ENCODE measurements at regions not wholly inside any gene's neighbourhood (a gene's known extent, or its start where the extent isn't known, plus 50 kb on each side); places are given as distances from the start of the nearest gene placed in this dataset.

DNA sequence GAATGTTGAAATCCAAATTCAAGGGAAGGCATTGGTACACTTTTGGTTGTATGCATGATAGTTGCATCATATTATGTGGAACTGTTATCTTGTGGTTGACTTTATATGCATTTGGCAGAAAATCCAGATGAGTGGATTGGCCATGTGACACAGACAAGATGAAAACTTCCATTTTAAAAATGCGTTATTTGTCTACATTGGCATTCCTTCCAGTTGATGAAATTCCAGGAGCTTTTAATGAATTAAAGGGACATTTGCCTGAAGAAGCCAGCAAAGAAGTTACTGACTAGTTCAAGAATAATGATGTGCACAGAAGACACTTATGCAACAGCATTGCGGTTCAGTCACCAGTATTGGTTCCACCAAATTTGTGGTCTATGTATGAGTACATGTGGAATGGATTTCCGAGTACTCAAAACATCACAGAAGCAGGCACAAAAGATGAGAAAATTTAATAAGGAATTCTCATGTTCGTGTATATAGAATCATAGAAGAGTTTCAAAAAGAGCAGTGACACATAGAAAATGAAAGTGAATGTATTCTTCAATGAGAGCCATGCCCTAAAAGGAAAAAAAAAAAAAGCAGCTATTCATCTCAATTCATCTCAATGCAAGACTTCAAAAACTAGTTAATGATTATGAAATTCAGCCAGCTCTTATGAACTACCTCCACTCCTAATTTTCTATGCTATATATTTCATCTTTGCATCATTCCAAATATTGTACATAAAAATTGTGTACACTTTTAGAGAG, 232.1 kb downstream of the RBM43 start:
- DNase-seq, result no peak

GRCh38 chr2:151028691-151029176, 232.9 kb downstream of the RBM43 start:
- no peak for DNase-seq

- no peak for DNase-seq
Measured at GRCh38 chr2:151027151-151027550, 234.5 kb downstream of the RBM43 start.

DNA sequence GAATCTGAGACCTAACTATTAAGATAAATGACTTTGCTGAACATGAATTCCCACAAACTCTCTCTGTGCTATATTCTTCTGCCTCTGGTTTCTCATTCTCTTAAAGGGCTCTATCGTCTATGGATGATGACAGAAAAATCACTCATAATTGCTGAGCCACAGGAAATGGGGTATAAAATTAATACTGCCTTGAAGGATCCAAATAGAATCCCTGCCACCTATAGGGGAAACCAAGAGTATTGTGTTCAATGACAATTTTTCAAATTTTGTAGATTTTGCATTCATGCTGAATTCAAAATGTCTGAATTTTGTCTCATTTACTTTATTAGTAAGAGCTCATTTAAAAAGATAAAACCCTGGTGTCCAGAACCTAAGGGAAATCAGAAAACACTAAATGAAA, 235.8 kb downstream of the RBM43 start:
- DNase-seq, result no peak

GRCh38 chr2:151024696-151025251, 236.9 kb downstream of the RBM43 start:
- no peak for DNase-seq

DNA sequence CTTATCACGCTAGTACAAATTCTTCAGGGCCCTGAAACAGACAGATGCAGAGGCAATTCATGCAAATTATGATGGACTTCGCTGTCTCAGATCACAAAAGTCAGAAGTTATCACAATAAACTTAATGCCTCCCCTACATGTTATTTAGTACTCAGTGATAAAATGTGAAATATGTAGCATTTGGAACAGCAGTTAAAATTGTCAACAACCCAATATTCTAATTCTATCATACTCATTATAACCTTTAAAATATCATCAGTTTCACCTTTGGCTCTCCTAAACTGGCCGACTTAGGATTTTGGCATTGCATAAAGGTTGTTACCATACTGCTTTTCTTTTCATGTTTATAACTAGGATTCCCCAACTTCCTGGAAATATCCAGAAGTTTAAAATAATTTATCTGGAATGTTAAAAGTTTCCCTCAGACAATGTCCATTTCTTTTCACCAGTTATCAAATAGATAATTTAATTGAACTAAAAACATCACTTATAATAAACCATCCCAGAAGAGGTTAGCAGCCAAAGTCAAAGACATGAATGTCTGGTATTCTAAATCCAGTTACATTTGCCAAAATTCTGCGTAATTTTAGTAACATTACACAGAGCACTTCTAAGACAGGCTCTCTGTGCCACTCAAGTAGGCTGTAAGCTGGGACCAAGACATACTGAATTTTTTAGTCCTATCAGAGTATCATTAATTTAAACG, 239.8 kb downstream of the RBM43 start:
- no peak for DNase-seq

DNA sequence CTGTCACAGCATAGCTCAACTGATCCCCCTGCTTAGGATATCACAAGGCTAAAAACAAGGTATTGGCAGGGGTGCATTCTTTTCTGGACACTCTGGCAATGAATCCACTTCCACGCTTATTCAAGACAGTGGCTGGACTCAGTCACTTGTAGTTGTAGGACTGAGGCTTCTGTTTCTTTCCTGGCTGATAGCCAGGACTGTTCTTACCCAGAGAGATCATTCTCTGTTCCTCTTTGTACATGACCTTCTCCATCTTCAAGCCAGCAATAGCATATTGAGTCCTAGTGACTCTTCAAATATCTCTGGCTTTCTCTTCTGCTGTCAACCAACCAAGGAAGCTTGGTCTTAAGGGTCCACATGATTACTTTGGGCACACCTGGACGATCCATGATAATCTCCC, 241.3 kb downstream of the RBM43 start:
- no peak for DNase-seq

DNA sequence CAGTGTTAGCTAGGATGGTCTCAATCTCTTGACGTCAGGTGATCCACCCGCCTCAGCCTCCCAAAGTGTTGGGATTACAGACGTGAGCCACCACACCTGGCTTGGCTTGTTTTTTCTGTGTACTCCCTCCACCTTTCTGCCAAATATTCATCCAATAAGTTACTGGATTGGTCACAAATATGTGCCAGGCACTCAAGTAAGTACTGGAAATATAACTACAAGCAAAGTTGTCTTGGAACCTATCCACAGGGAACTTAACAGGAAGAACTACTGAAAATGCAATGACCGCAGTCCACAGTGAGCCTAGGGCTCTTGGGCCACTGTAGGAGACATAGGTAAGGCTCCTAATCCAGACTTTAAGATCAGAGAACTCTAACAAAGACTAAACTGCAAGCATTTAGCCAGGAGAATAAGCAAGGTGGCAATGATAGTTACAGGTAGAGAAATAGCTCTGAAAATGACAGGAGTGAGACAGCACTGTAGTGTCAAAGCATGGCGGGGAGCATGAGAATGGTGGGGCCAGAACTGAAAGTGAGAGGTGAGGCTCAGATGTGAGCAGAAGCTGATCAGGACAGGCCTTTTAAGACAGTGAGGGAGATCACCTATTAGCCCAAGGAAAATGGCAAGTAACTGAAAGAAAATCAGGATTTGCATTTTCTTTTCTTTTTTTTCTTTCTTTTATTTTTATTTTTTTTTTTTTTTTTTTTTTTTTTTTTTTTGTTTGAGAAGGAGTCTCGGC, 252.1 kb downstream of the RBM43 start:
- DNase-seq, result no peak

DNA sequence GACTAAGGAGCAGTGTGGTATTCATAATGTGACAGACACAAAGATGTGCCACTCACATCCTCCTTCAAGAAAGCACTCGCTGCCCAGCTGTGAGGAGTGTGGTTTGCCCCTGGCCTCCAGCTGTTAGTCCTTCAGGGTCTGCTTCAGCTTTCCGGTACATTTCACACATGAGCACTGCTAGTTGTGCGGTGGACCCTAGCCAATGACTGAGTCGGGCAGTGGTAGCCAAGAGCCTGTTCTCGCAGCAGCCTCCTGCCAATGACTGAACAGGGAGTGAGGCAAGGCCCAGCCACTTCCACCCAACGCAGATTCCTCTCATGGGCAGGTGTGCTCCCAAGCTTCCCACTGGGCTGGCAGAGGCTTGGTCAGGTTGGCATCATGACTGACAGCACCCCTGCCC, 254.3 kb downstream of the RBM43 start:
- DNase-seq, result no peak

DNA sequence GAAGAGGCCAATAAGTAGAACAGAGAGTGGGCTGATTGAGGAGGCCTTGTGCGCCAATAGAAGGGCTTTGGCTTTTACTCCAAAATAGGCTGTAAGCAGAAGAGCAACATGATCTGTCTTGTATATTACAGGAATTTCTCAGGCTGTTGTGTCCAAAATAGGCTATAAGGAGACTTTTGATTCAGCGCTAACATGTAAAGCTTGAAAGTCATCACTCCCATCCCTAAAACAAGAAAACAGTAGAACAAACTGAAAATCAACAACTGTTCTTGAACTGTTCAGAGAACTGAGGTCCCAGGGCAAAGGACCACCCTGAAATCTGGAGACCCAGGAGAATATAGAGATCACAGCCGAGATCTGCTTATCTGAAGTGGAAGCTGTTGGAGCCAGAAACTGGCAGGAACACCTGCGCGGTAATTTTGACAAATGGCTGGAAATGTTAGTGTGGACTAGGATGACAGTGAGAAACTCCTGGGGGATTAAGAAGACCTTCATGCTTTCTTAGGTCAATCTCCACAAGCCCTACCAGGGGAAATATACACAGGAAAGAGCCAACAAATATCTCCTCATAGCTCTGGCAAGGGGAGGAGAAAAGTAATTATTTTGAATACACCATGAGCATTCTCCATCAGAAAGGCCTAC, 258.6 kb downstream of the RBM43 start:
- DNase-seq, result no peak

DNA sequence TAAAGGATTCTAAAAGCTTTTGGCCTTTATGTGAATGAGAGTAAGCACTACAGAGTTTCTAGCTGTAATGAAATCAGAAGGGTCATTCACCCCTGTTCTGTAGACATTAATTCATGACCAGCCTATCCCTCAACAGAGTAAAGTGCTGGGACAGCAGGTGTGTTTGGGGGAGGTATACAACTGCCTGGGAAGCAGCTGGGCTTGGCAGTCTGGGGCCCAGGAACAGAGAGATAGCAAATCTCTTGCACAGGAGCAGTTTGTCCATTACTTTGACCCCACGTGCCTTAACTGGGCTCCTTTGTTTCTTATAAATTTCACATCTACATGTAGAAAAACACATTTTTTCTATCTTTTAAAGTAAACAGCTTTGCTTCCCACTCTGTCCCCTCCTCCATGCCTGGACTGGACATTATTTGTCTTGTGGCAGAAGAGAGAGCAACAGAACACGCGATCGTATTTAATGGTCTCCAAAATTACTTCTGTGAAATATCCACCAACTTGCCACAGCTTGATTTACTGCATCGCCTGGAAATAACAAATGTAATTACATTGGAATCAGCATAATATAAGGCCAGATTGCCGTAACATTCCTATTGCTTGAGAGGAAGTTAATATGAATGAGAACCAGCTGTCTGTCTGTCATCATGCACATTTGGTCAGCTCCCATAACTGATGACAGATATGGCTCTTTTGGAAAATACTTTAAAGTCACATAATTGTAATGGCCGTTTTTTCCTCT, 263.8 kb downstream of the RBM43 start:
- DNase-seq, result no peak

DNA sequence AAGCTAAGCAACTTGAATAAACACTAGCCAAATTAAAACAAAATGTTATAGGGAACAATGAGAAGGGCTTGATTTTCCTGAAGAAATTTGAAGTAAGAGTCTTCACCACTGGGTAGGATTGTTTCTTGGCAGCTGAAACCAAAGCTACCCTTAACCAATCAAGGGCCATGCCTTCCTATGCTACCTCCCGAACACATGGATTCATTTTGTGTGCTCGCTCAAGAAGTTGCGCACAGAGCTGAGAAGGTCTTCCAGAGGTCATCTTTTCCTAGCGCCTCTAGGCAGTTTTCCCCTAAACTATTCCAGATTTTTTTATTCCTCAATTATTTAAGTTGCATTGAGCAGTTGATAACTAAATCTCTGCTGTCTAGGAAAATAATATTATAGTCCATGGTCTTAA, 264.6 kb downstream of the RBM43 start:
- DNase-seq, result no peak

DNA sequence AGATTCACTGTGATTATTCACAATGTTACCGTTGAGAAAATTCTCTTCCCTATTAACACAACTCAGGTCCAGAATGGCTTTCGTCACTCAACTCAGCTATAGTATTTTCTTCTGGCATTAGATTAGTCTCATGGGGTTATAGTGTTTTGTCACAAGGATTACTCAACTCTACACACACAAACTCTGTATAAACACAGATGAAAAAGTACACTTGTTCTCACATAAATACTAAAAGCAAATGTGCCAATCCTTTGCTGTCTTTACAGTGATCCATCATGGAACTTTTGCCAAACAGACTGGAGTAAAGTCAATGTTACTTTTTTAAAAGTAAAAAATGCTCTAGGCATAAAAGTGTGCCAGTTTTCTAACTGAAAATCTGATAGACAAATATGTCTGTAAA, 267.6 kb downstream of the RBM43 start:
- no peak for DNase-seq

DNA sequence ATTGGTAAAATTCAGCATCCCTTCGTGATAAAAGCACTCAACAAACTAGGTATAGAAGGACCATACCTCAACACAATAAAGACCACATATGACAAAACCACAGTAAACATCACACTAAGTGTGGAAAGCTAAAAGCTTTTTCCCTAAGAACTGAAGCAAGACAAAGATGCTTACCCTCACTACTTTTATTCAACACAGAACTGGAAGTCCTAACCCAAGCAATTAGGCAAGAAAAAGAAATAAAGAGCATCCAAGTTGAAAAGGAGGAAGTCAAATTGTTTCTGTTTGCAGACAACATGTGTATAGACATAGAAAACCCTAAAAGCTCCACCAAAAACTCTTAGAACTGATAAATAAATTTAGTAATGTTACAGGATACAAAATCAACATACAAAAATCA, 271.7 kb downstream of the RBM43 start:
- DNase-seq, result no peak

DNA sequence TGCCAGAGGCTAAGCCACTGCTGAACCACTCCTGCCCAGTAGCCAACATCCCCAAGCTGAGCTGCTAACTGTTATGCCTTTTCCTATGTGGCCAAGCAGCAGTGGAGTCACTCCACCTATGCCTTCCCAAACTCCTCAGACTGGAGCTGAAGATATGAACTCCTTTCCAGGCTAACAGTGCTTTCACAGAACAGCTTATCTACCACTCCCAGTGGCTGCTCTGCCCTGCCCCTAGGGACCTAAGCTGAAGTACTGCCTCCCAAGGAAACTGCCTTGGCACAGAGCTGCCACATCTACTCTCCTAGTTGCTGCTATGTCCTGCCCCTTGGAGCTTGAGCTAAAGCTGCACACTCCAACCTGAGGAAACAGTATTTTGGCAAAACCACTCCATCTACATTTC, 275.9 kb downstream of the RBM43 start:
- DNase-seq, result no peak

DNA sequence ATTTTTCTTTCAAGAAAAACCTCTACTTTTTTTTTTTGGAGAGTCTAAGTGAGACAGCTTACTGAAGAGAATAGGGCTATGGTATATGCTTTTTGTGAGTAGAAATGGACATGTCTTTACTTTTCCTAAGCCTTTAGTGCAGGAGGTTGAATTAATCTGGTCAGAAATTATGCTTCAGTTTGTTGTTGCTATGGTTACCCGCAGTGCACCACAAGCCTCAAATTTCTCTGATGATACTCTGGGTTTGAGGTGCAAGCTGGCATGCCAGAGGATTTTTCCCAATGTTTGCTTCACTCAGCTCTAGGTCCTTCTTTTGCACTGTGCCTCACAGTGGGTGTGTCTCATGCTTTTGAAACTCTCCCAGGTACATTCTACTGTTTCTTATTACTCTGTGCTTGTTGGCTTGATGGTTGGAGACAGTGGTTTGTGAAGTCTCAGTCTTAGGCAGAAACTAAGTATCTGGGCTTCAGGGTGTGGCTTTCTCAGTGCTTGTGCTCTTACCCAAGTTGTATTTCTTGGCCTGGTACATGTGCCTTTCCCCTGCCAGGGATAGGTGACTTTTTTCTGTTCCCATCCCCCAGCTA, 278.3 kb downstream of the RBM43 start:
- DNase-seq, result no peak

GRCh38 chr2:150981826-150982225, 279.8 kb downstream of the RBM43 start:
- DNase-seq, result no peak

GRCh38 chr2:150978053-150978452, 283.6 kb downstream of the RBM43 start:
- no peak for DNase-seq

DNA sequence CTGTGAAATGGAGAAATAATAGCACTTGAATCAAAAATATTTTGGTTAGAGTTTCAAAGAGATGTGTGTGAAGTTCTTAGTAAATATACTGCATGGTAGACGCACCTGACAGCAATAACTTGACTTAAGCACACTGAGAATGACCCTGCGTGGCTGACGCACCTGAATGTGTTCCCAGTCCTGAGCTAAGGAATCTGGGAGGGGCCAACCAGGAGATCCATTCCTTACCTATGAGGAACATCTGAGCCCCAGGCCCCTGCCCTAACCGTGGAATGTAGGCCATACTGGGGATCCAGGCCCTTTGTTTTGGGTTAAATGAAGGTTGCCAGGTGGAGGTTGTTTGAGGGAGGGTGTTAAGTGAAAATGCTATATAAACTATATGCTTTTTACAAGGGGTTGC, 284.4 kb downstream of the RBM43 start:
- no peak for DNase-seq

DNA sequence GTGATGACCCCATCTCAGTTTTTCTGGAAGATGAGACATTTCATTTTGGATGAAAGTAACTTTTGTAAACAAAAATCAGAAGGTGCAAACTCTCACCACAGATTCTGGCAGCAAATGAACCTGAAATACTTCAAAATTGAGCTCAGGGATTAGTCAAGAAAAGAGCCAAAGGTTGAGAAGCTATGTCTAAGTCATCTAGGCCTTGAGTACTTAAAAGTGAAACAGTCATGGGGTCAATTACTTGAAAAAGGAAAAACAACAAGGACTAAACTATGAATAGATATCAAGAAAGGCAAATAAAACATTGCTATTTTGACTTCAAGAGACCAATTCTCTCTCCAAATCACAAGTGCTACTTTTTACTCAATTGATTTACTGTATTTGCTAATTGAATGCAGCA, 285.1 kb downstream of the RBM43 start:
- DNase-seq, result no peak

GRCh38 chr2:150974864-150975263, 286.8 kb downstream of the RBM43 start:
- DNase-seq, result no peak

- no peak for DNase-seq
Measured at GRCh38 chr2:150974234-150974633, 287.4 kb downstream of the RBM43 start.
